Ascending aorta (tissue), 2 donors: ENCODE measurements at regions not wholly inside any gene's neighbourhood (a gene's known extent, or its start where the extent isn't known, plus 50 kb on each side); places are given as distances from the start of the nearest gene placed in this dataset.

ENCODE experiments used
- DNase-seq, 2 donors: peaks; one replicate each; pipeline ENCODE4 v3.0.0-alpha.2; 2019; ENCODE audit warnings: low spot score in 2 of 2
- H3K27ac ChIP-seq, 2 donors: fragments of 200-600 bp; sonication (generic); one replicate each; pipeline ENCODE4 v1.5.1; 2016 to 2017; ENCODE audit warnings: mild to moderate bottlenecking in 1 of 2
- H3K27me3 ChIP-seq: fragments of 200-600 bp; sonication (generic); one replicate; pipeline ENCODE4 v1.5.1; 2017
- H3K36me3 ChIP-seq, 2 donors: fragments of 200-600 bp; sonication (generic); one replicate each; pipeline ENCODE4 v1.5.1; 2016
- H3K4me1 ChIP-seq, 2 donors: fragments of 200-600 bp; sonication (generic); one replicate each; pipeline ENCODE4 v1.5.1; 2016 to 2017; ENCODE audit warnings: mild to moderate bottlenecking in 1 of 2
- H3K4me3 ChIP-seq, 2 donors: fragments of 200-600 bp; sonication (generic); one replicate each; pipeline ENCODE4 v1.5.1; 2016 to 2017; ENCODE audit warnings: mild to moderate bottlenecking in 1 of 2
- H3K9me3 ChIP-seq, 2 donors: fragments of 200-600 bp; sonication (generic); one replicate each; pipeline ENCODE4 v1.5.1; 2016
- CTCF ChIP-seq, 3 experiments: fragments of 200-600 bp in 2 of 3; fragments of 450-650 bp in 1 of 3; sonication (generic) in 2 of 3; IDR thresholded peaks; one replicate each; pipeline ENCODE4 v1.5.1; 2016 to 2019; ENCODE audit warnings: antibody characterized with exemption in 3 of 3, mild to moderate bottlenecking in 1 of 3, moderate library complexity in 1 of 3
- intact Hi-C: fragments of 100-400 bp; cut with DNase I; formaldehyde crosslinking; loops from one replicate; pipeline ENCODE4 v1.15.1; 2023

GRCh38 chr13:83815598-83815997, 66.7 kb downstream of the SLITRK1 start:
- TF ChIP-seq CTCF (IDR thresholded peaks at IDR 0.05), result no peak
- DNase-seq, result no peak
- no peaks in the 10 kb centered on the region for H3K9me3 ChIP-seq
- H3K4me3 ChIP-seq, result no peak overlapping the region
- intact Hi-C loops, result no loop called here
- no peaks in the 10 kb centered on the region for H3K27me3 ChIP-seq
- H3K27ac ChIP-seq, result no peak overlapping the region
- H3K36me3 ChIP-seq, result no peaks in the 10 kb centered on the region
- H3K4me1 ChIP-seq, result no peaks in the 10 kb centered on the region

- Histone ChIP-seq H3K27me3 (no peaks in the 10 kb centered on the region), H3K4me1 (no peaks in the 10 kb centered on the region), H3K36me3 (no peaks in the 10 kb centered on the region), H3K9me3 (no peaks in the 10 kb centered on the region), H3K27ac (no peak overlapping the region), H3K4me3 (no peak overlapping the region)
- no peak for DNase-seq
- no peak for TF ChIP-seq CTCF (IDR thresholded peaks at IDR 0.05)
- intact Hi-C loops, result no loop called here
These were observed 72.1 kb downstream of the SLITRK1 start for GRCh38 chr13:83810136-83810535.

GRCh38 chr13:83804356-83804962, 77.8 kb downstream of the SLITRK1 start:
- intact Hi-C loops, result no loop called here
- DNase-seq, result no peak
- TF ChIP-seq CTCF (IDR thresholded peaks at IDR 0.05), result no peak
- no peaks in the 10 kb centered on the region for H3K27me3 ChIP-seq
- H3K4me1 ChIP-seq, result no peaks in the 10 kb centered on the region
- H3K9me3 ChIP-seq, result no peaks in the 10 kb centered on the region
- H3K27ac ChIP-seq, result no peak overlapping the region
- no peak overlapping the region for H3K4me3 ChIP-seq
- no peaks in the 10 kb centered on the region for H3K36me3 ChIP-seq

- Histone ChIP-seq H3K36me3 (no peaks in the 10 kb centered on the region), H3K4me3 (no peak overlapping the region), H3K4me1 (no peaks in the 10 kb centered on the region), H3K27me3 (no peaks in the 10 kb centered on the region), H3K9me3 (no peaks in the 10 kb centered on the region), H3K27ac (no peak overlapping the region)
- no peak for DNase-seq
- TF ChIP-seq CTCF (IDR thresholded peaks at IDR 0.05), result no peak
- intact Hi-C loops, result no loop called here
These were observed 83.5 kb downstream of the SLITRK1 start for GRCh38 chr13:83798731-83799130.

- H3K27ac ChIP-seq, result no peak overlapping the region
- TF ChIP-seq CTCF (IDR thresholded peaks at IDR 0.05), result no peak
- no peaks in the 10 kb centered on the region for H3K36me3 ChIP-seq
- H3K27me3 ChIP-seq, result no peaks in the 10 kb centered on the region
- intact Hi-C loops, result no loop called here
- DNase-seq, result no peak
- H3K9me3 ChIP-seq, result no peaks in the 10 kb centered on the region
- H3K4me3 ChIP-seq, result no peak overlapping the region
- no peaks in the 10 kb centered on the region for H3K4me1 ChIP-seq
These were observed 85.9 kb downstream of the SLITRK1 start for GRCh38 chr13:83796364-83796763.

GRCh38 chr13:83794583-83794982, 87.7 kb downstream of the SLITRK1 start:
- no peak for TF ChIP-seq CTCF (IDR thresholded peaks at IDR 0.05)
- Histone ChIP-seq H3K27ac (no peak overlapping the region), H3K4me1 (no peaks in the 10 kb centered on the region), H3K36me3 (no peaks in the 10 kb centered on the region), H3K27me3 (no peaks in the 10 kb centered on the region), H3K9me3 (no peaks in the 10 kb centered on the region), H3K4me3 (no peak overlapping the region)
- intact Hi-C loops, result no loop called here
- DNase-seq, result no peak
